IPS-20b (cell line): ENCODE measurements at regions not wholly inside any gene's neighbourhood (a gene's known extent, or its start where the extent isn't known, plus 50 kb on each side); places are given as distances from the start of the nearest gene placed in this dataset.

Experiments
- H3K27ac ChIP-seq: one replicate; pipeline ENCODE4 v1.5.1; 2013; ENCODE audit warnings: low read length
- H3K27me3 ChIP-seq: 2 replicates; pipeline ENCODE4 v1.6.1; 2013; ENCODE audit warnings: mild to moderate bottlenecking, low read length, inconsistent platforms; ENCODE audit not compliant: insufficient read depth
- H3K36me3 ChIP-seq: 2 replicates; pipeline ENCODE4 v1.6.1; 2013; ENCODE audit warnings: low read depth, mild to moderate bottlenecking, inconsistent platforms, low read length, moderate library complexity; ENCODE audit not compliant: insufficient read depth
- H3K4me1 ChIP-seq: 2 replicates; pipeline ENCODE4 v1.6.1; 2013; ENCODE audit warnings: mild to moderate bottlenecking, control low read depth, inconsistent platforms, low read length, moderate library complexity; ENCODE audit not compliant: insufficient read depth
- H3K4me3 ChIP-seq: 2 replicates; pipeline ENCODE4 v1.5.1; 2013; ENCODE audit warnings: mild to moderate bottlenecking, low read length, inconsistent platforms
- H3K9ac ChIP-seq: 2 replicates; pipeline ENCODE4 v1.6.1; 2013; ENCODE audit warnings: low read depth, mild to moderate bottlenecking, inconsistent platforms, low read length, moderate library complexity
- H3K9me3 ChIP-seq: 2 replicates; pipeline ENCODE4 v1.6.1; 2013; ENCODE audit warnings: mild to moderate bottlenecking, low read depth, low read length, inconsistent platforms; ENCODE audit not compliant: insufficient read depth

DNA sequence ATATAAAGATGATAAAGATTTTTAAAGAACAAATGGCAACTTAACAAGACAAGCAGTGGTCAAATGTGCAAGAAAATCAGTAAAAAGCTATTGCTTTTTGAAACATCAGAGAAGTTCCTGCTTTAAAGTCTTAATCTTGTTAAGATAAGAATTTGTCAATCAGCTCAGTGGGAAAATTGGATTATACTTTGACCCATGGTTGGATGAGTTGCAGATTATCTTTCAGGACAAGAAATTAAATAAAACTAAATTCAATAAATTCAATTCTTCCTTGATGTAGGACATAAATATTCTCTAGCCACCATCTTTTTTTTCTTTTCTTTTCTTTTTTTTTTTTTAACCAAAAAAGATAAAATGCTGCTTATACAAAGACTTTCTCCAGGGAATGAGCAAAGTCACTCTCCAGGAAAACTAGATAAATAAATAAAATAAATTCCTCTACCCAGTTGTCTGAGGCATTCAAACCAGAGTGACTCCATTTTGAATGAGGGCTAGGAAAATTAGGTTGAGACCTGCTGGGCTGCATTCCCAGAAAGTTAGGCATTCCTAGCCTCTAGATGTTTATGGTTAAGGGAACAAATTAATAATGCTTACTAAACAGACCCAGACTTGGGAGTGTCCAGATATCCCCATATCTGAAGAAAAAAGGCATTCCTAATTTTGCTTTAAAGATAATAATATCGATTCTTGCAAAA, 211.2 kb downstream of the SNCA start:
- H3K27me3 ChIP-seq: no peaks in the 10 kb centered on the region
- H3K36me3 ChIP-seq: no peaks in the 10 kb centered on the region
- no peak overlapping the region for H3K4me3 ChIP-seq
- no peak overlapping the region for H3K27ac ChIP-seq
- H3K9ac ChIP-seq: no peak overlapping the region
- no peaks in the 10 kb centered on the region for H3K9me3 ChIP-seq
- no peaks in the 10 kb centered on the region for H3K4me1 ChIP-seq

GRCh38 chr4:89619206-89619962, 217.6 kb downstream of the SNCA start:
- H3K9ac ChIP-seq: no peak overlapping the region
- no peaks in the 10 kb centered on the region; the same call in 1 of the 2 replicates for H3K4me1 ChIP-seq

GRCh38 chr4:89618151-89618550, 218.8 kb downstream of the SNCA start:
- Histone ChIP-seq H3K27ac (no peak overlapping the region), H3K36me3 (no peaks in the 10 kb centered on the region), H3K9ac (no peak overlapping the region), H3K9me3 (no peaks in the 10 kb centered on the region), H3K4me1 (no peaks in the 10 kb centered on the region; the same call in 1 of the 2 replicates), H3K4me3 (no peak overlapping the region), H3K27me3 (no peaks in the 10 kb centered on the region)

More at GRCh38 chr4:89619206-89619962, 217.6 kb downstream of the SNCA start:
- Histone ChIP-seq H3K27me3 (no peaks in the 10 kb centered on the region), H3K27ac (no peak overlapping the region), H3K4me3 (no peak overlapping the region), H3K36me3 (no peaks in the 10 kb centered on the region), H3K9me3 (no peaks in the 10 kb centered on the region)

GRCh38 chr4:89617317-89617716, 219.6 kb downstream of the SNCA start:
- H3K9me3 ChIP-seq: no peaks in the 10 kb centered on the region
- H3K27me3 ChIP-seq: no peaks in the 10 kb centered on the region
- no peak overlapping the region for H3K9ac ChIP-seq
- no peak overlapping the region for H3K4me3 ChIP-seq
- no peak overlapping the region for H3K27ac ChIP-seq
- no peaks in the 10 kb centered on the region for H3K36me3 ChIP-seq
- no peaks in the 10 kb centered on the region; the same call in 1 of the 2 replicates for H3K4me1 ChIP-seq

DNA sequence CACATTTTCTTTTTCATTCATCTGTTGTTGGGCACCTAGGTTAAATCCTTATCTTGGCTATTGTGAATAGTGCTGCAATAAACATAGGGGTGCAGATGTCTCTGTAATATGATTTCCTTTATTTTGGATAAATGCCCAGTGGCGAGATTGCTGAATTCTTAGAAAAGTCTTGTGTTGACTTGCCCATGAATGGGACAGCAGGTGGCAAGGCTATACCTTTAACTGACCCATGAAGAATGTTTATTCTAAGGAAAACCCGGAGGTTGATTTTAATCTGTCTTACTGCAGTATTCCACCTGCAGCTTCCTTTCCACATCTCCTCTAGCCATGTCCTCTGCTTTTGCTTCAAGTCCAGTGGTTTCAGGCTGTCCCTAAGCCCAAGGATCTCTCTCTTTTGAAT, 220.6 kb downstream of the SNCA start:
- Histone ChIP-seq H3K27me3 (no peaks in the 10 kb centered on the region), H3K4me3 (no peak overlapping the region), H3K9ac (no peak overlapping the region), H3K4me1 (no peaks in the 10 kb centered on the region; the same call in 1 of the 2 replicates), H3K27ac (no peak overlapping the region), H3K36me3 (no peaks in the 10 kb centered on the region), H3K9me3 (no peaks in the 10 kb centered on the region)

DNA sequence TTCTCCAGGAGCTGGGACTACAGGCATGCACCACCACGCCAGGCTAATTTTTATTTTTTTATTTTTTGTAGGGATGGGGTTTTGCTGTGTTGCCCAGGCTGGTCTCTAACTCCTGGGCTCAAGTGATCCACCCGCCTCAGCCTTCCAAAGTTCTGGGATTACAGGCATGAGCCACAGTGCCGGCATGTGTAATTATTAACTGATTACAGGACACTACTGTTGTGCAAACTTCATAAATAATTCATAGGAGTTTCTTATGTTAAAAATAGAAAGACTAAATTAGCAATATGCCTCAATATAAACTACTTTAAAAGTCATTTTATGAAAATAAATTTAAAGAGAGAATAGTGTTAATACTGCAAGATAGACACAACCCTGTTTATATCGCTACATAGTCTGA, 221.9 kb downstream of the SNCA start:
- H3K9ac ChIP-seq: no peak overlapping the region
- no peak overlapping the region for H3K4me3 ChIP-seq
- H3K9me3 ChIP-seq: no peaks in the 10 kb centered on the region
- no peak overlapping the region for H3K27ac ChIP-seq
- no peaks in the 10 kb centered on the region for H3K36me3 ChIP-seq
- no peaks in the 10 kb centered on the region for H3K27me3 ChIP-seq
- H3K4me1 ChIP-seq: no peaks in the 10 kb centered on the region; the same call in 1 of the 2 replicates

GRCh38 chr4:89614155-89614554, 222.8 kb downstream of the SNCA start:
- Histone ChIP-seq H3K9ac (no peak overlapping the region), H3K36me3 (no peaks in the 10 kb centered on the region), H3K9me3 (no peaks in the 10 kb centered on the region; the same call in 1 of the 2 replicates), H3K4me3 (no peak overlapping the region), H3K27ac (no peak overlapping the region), H3K27me3 (no peaks in the 10 kb centered on the region), H3K4me1 (no peaks in the 10 kb centered on the region; the same call in 1 of the 2 replicates)

DNA sequence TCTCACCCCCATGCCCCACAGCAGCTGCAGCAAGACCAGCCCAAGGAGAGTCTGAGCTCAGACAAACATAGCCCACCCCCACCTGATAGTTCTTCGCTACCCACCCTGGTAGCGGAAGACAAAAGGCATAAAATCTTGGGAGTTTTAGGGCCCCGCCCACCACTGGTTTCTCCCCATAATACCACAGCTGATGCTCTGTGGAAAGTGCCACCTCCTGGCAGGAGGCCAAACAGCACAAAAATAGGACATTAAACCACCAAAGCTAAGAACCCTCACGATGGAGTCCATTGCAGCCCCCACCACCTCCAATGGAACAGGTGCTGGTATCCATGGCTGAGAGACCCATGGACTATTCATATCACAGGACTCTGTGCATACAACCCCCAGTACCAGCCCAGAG, 226.7 kb downstream of the SNCA start:
- Histone ChIP-seq H3K9ac (no peak overlapping the region), H3K9me3 (no peaks in the 10 kb centered on the region; the same call in 1 of the 2 replicates), H3K36me3 (no peaks in the 10 kb centered on the region), H3K27ac (no peak overlapping the region), H3K4me1 (no peaks in the 10 kb centered on the region), H3K27me3 (no peaks in the 10 kb centered on the region), H3K4me3 (no peak overlapping the region)

GRCh38 chr4:89609756-89610155, 227.2 kb downstream of the SNCA start:
- Histone ChIP-seq H3K36me3 (no peaks in the 10 kb centered on the region), H3K4me1 (no peaks in the 10 kb centered on the region), H3K27me3 (no peaks in the 10 kb centered on the region), H3K9ac (no peak overlapping the region), H3K9me3 (no peaks in the 10 kb centered on the region; the same call in 1 of the 2 replicates), H3K27ac (no peak overlapping the region), H3K4me3 (no peak overlapping the region)

GRCh38 chr4:89604951-89605350, 232.0 kb downstream of the SNCA start:
- Histone ChIP-seq H3K36me3 (no peaks in the 10 kb centered on the region), H3K9me3 (no peaks in the 10 kb centered on the region; the same call in 1 of the 2 replicates), H3K27me3 (no peaks in the 10 kb centered on the region), H3K9ac (no peak overlapping the region), H3K4me3 (no peak overlapping the region), H3K27ac (no peak overlapping the region), H3K4me1 (no peaks in the 10 kb centered on the region)

DNA sequence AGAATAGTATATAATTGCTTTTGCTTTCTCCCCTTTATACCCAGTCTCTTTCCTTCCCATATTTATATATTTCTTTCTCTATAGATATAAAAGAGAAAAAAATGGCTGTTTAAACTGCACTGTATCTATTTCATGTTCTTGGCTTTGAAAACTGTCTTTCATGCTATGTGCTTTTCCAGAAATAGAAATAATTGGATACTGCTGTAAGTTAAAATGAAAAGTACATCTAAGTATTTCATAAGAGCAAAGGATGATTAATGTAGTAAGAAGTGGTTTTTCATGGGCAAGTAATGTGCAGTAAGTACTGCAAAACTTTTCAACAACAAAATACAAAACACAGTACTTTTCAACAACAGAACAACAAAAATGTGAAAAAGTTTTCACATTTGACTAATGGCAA, 237.9 kb downstream of the SNCA start:
- H3K27me3 ChIP-seq: no peaks in the 10 kb centered on the region
- H3K27ac ChIP-seq: no peak overlapping the region
- H3K9ac ChIP-seq: no peak overlapping the region
- H3K4me1 ChIP-seq: no peaks in the 10 kb centered on the region
- no peak overlapping the region for H3K4me3 ChIP-seq
- no peaks in the 10 kb centered on the region for H3K9me3 ChIP-seq
- H3K36me3 ChIP-seq: no peaks in the 10 kb centered on the region

DNA sequence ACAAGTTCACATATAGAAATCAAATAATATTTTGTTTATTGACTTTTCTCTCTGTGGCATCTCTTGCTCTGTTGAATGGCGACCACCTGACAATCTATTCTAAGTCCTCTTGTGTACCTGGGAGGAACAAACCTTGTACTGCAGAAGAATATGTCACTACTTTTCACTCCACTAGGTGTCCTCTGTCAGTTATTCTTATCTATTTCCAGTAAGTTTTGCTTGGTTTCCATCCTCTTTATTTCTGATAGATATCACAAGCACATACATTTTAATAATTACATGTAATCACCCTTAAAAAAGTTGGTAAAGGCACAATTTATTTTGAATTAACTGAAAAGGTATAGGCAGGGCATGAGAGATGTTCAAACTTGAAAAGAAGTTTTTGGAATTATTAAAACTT, 238.4 kb downstream of the SNCA start:
- Histone ChIP-seq H3K36me3 (no peaks in the 10 kb centered on the region), H3K27ac (no peak overlapping the region), H3K4me3 (no peak overlapping the region)

More for the DNA sequence above, 238.4 kb downstream of the SNCA start:
- no peak overlapping the region for H3K9ac ChIP-seq
- H3K27me3 ChIP-seq: no peaks in the 10 kb centered on the region
- no peaks in the 10 kb centered on the region for H3K4me1 ChIP-seq
- H3K9me3 ChIP-seq: no peaks in the 10 kb centered on the region
